HepG2 (cell line): ENCODE measurements at regions not wholly inside any gene's neighbourhood (a gene's known extent, or its start where the extent isn't known, plus 50 kb on each side); places are given as distances from the start of the nearest gene placed in this dataset.

ENCODE experiments used
- ARID5B ChIP-seq: IDR thresholded peaks from 2 replicates; pipeline ENCODE4 v1.4.0; 2020; ENCODE audit warnings: mild to moderate bottlenecking, missing genetic modification reagents
- ATM ChIP-seq: fragments of 450-650 bp; IDR thresholded peaks from 2 replicates; pipeline ENCODE4 v1.7.1; 2017; ENCODE audit warnings: mild to moderate bottlenecking, borderline replicate concordance
- MTA1 ChIP-seq: sonication (generic); formaldehyde crosslinking; IDR thresholded peaks from 2 replicates; pipeline ENCODE4 v1.4.0; 2020; ENCODE audit warnings: missing genetic modification reagents, mild to moderate bottlenecking, borderline replicate concordance
- ZFAT ChIP-seq: sonication (generic); formaldehyde crosslinking; conservative IDR thresholded peaks from 2 replicates; pipeline ENCODE4 v1.8.1; 2023; ENCODE audit warnings: missing genetic modification reagents, inconsistent platforms
- ZNF18 ChIP-seq: sonication (generic); formaldehyde crosslinking; IDR thresholded peaks from 2 replicates; pipeline ENCODE4 v1.8.0; 2022; ENCODE audit warnings: mild to moderate bottlenecking, missing genetic modification reagents; ENCODE audit not compliant: insufficient replicate concordance
- ZNF329 ChIP-seq: sonication (generic); formaldehyde crosslinking; IDR thresholded peaks from 2 replicates; pipeline ENCODE4 v1.9.0; 2021; ENCODE audit warnings: low read depth, mild to moderate bottlenecking, missing genetic modification reagents
- ZNF691 ChIP-seq: sonication (generic); formaldehyde crosslinking; IDR thresholded peaks from 2 replicates; pipeline ENCODE4 v1.4.0; 2020; ENCODE audit warnings: missing genetic modification reagents, low read depth, mild to moderate bottlenecking, borderline replicate concordance

GRCh38 chr1:164384262-164384661 is 174.7 kb upstream of the PBX1 start (continued):
- no peak for TF ChIP-seq ARID5B
- TF ChIP-seq MTA1 (CRISPR knock-in tag), result no peak
- no peak for TF ChIP-seq ZNF329 (CRISPR knock-in tag)
- no peak for TF ChIP-seq ZNF691
- no peak for TF ChIP-seq ZFAT (CRISPR knock-in tag)
- TF ChIP-seq ZNF18 (CRISPR knock-in tag), result no peak
- no peak for TF ChIP-seq ATM
